ENCODE measurements at regions not wholly inside any gene's neighbourhood (a gene's known extent, or its start where the extent isn't known, plus 50 kb on each side); places are given as distances from the start of the nearest gene placed in this dataset.

DNA sequence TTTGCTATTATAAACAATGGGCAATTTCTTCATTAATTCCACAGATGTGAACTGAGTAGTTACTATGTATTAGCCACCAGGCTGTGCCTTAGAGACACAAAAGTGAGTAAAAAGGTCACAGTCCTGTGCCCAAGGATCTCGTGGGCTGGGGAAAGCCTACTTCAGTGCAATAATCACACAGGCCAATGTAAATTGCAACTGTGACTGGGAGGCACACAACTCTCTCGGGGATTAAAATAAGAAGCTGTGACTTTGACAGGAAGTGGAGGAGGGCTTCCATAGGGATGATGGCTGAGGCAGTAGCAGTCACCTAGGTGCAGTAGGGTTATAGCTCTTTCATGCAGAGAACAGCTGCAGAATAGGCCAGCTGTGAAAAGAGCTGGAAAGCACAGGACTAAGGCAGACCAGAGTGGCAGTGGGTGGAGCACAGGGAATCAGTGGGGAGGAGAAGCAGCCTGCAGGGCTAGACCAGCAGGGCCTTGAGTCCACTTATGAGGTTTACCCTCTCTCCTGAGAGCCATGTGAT lies 121.9 kb downstream of the MAB21L3 start:
- DNase-seq = peak; percentile 66

- peak; percentile 37 for DNase-seq
Measured at GRCh38 chr1:116234429-116234828, 123.2 kb downstream of the MAB21L3 start.

DNA sequence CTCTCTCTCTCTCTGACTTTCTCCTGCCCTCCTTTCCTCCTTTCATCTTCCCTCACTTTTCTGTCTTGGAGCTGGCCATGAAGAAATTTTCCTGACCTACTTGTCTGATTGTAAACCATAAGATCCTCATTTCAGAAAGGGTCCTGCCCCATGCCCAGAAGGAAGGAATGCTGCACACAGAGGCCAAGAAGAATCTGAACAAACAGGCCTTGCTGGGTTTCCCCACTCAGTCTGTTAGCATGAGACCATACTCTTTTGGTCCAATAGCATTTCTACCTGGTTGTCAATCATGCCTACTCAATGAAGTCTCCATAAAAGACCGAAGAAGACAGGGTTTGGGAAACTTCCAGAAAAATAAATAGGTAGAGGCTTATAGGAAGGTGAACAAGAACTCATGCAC lies 128.7 kb downstream of the MAB21L3 start:
- DNase-seq = no peak

- no peak for DNase-seq
Measured at GRCh38 chr1:116242741-116243140, 130.3 kb upstream of the ATP1A1 start.

DNA sequence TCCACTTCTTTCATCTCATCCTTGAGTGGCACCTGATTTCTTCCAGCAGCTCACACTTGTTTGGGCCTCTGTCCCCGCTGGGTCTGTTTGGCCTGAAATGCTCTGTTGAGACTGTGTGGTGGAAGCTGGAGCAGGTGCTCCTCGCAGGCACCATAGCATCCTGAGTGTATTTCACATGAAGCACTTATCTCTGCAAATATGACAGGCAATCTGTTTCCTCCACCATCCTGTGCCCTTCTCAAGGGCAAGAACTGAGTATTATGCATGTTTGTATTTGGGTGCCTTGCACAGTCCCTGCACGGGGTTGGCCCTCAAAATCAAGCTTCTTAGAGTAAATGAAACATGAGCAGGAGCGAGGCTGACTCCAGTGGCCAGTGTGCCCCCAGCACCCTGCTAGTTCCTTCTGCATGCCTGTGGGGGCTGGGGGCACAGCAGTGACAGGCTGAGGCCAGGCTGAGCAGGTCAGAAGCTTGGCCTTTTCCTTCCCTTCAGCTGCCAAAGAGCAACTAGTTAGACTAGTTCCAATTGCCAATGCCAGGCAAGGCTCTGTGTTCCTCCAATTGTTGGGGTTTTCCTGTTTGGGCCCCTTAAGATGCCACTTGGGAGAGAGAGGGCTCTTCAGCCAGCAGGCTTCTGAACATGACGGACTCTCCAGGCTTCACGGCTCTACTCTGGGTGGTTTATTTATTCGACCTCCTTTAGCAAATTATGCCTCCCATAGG lies 129.6 kb upstream of the ATP1A1 start:
- no peak for DNase-seq

- no peak for DNase-seq
Measured at GRCh38 chr1:116246174-116246573, 126.9 kb upstream of the ATP1A1 start.

- no peak for DNase-seq
Measured at GRCh38 chr1:116252271-116252670, 120.8 kb upstream of the ATP1A1 start.

DNA sequence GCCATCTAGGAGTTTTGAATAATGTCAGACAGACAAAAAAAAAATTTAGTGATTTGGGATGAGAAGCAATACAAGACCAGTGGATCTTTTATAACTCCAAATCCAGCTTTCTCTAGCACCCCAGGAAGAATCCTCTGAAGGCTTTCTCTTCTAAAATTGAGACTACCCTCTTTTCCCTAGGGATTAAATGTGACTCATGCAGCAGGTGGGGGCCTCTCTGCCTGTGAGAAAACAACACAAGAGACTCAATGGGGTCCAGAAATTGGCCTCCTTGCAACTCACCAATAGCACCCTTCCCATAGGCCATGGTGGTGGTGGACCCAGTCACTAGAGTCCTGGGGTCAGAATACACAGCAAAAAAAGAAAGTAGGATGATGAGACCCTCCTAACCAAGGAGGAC lies 120.3 kb upstream of the ATP1A1 start:
- DNase-seq = no peak

DNA sequence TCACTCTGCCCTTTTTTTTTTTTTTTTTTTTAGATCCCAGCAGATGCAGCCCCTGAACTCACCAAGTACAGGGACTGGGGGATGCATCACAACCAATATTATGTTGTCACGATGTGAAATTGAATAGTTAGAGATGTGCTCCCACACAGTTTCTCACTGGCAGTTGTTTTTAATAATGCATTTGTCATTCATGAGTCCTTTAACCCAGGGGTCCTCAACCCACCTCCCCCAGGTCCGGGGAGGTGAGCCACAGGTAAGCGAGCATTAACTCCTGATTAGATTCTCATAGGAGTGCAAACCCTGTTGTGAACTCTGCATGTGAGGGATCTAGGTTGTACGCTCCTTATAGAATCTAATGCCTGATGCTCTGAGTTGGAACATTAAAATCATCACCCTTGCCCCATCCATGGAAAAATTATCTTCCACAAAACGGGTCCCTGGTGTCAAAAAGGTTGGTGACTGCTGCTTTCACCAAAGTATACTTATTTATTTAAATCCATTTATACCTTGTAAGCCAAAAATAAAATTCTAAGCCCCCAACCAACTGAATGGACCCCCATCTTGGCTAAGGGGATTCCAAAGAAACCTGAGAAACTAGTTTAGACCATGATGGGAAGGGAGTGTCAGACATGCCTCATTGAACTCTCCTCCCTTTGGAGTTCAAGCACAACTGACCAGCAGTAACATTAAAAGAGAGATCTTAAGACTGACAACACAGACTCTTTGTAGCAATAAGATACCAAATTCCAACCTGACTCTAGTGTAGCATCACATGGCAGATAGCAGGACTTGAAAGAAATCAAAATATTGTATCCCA lies 119.3 kb upstream of the ATP1A1 start:
- no peak for DNase-seq

DNA sequence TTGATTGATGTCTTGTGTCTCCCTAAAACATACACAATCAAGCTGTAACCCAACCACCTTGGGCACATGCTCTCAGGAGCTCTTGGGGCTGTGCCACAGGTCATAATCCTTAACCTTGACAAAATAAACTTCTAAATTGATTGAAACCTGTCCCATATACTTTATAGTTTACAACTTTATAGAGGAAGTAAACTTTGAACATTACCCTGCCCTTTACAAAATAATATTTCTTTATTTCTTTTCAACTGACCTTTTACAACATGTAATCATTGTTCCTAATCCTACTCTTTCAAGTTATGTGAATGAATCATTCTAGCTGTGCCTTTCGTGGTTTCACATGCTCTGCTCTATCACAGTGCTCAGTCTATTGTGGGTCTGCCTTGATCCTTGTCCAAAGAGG lies 118.3 kb upstream of the ATP1A1 start:
- DNase-seq = no peak

DNA sequence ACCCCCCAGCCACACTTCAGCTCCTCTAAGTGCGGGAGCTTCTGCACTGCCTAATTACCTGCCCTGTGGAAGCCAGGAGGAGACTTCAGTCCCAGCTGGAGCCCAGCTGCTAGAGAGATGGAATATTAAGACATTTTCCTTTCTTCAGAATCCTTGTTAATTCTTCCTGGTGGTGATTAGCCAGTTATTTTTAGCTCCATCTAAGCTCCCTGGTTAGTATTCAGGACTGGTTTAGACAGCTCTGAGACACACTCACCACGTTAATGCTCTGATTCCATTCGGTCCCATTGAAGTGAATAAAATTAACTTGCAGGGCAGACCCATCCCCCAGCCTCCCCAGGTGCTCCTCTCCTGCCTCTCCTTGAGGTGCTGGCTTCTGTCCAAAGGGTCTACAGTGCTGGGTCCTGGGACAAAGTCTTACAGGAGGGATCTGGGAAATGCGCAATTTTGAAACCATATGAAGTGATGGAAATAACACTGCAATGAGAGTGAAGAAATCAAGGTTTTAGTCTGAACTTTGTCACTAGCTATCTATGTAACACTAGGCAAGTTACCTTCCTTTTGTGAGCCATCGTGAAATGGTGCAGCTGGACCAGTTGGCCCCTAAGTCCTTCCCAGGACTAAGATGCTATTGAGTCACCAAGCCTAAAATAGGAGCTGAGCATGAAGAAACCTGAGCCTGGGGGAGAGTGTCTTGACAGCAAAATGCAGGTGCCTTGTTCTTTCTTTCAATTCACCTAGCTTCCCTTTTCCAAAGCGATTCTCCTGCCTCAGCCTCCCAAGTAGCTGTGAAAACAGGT lies 117.4 kb upstream of the ATP1A1 start:
- DNase-seq = no peak

- DNase-seq = no peak
Measured at GRCh38 chr1:116256286-116256649, 116.8 kb upstream of the ATP1A1 start.

- DNase-seq = no peak
Measured at GRCh38 chr1:116256875-116257274, 116.2 kb upstream of the ATP1A1 start.

- DNase-seq = peak; percentile 66
Measured at GRCh38 chr1:116257341-116257767, 115.7 kb upstream of the ATP1A1 start.

GRCh38 chr1:116257836-116258235 lies 115.2 kb upstream of the ATP1A1 start:
- no peak for DNase-seq

DNA sequence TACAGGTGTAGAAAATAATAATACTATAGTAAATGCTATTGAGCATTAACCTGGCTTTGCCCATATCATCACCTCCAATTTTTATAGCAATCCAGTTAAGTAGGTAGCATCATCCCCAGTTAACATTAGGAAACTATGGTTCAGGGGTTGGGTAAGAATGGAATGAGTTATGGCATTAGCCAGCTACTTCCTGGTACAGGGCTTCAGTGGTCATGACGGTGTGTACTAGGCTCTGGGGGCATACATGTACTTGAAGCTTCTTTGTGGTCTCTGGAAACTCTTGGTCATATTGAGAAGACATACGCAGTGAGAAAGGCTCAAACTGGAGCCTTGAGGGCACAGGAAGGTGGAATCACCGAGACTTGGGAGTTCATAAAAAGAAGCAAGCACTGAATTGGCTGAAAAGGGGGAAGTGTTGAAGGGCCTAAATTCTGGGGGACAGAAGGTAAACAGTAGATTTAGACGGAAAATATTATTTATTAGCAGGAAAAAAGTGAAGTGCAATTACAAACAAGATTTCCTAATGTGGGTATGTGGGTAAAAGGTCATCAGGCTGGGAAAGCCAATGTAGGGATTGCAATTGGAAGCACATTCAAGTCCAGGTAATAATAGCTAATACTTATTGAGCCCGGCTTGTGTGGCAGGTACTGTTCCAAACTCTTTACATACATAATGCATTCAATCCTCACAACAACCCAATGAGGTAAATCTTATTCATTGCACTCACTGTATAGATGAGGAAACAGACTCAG lies 114.2 kb upstream of the ATP1A1 start:
- no peak for DNase-seq

- no peak for DNase-seq
Measured at GRCh38 chr1:116259663-116260062, 113.4 kb upstream of the ATP1A1 start.

DNA sequence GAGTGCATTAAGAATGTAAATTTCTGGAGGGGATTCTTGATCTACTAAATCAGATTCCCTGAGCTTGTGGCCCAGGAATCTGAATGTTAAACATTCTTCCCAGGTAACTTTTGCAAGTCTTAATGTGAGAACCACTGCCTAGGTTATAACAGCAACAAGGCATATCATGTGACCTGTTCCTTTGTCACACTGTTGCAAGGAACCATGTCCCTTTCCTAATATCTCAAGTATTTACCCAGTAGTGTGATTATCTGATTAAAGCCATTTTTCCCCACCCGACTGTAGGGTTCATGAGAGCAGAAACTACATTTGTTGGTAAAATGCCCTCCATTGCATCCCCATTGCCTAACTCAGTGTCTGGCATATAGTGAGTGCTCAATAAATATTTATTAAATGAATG lies 112.9 kb upstream of the ATP1A1 start:
- DNase-seq = no peak

DNA sequence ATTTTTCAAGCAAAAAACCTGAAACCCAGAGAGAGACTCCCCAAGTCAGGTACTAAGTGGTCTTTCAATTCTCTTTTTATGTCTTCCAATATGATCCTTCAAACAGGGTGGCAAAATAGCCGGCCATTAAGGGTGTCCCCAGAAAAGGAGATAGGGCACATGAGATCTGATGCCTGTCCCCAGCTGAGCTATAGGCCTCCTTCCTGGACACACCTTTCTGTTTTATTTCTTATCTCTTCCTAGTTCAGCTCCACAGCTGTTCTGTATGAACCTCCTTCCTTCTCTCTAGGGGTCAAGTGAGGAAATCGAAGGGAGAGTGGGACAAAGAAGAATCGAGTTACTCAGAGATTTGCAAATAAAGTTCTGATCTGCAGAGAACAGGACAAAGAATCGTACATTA lies 112.4 kb upstream of the ATP1A1 start:
- no peak for DNase-seq

DNA sequence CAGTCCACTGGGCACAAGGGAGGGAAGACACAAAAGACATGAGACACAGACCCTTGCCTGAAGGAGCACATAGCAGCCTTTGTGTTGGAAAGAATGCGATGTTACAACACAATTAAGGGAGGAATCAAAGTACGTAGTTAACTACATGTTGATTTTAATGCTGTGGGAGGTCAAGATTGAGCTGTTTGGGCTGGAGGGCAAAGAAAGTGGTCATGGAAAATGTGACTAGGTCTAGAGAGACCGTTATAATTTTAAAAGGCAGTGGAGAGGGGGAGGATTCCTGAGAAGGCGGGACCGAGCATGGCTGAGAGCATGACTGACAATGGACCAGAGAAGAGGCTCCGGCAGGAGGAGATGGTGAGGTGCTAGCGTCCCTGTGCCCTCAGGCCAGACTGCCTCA lies 111.8 kb upstream of the ATP1A1 start:
- no peak for DNase-seq

- peak; percentile 76 for DNase-seq
Measured at GRCh38 chr1:116262207-116262994, 110.6 kb upstream of the ATP1A1 start.

- no peak for DNase-seq
Measured at GRCh38 chr1:116262995-116263385, 110.1 kb upstream of the ATP1A1 start.

Measured in NCI-H526 treated with DMSO at 0.1 percent for 48 hours (cell line).